HCT116 (cell line): ENCODE measurements at regions not wholly inside any gene's neighbourhood (a gene's known extent, or its start where the extent isn't known, plus 50 kb on each side); places are given as distances from the start of the nearest gene placed in this dataset.

Experiments
- ATAC-seq: fragments of 200-7000 bp; cut with Tn5 transposase; 2 replicates; pipeline ENCODE4 v1.9.1; 2020; ENCODE audit warnings: mild to moderate bottlenecking, moderate library complexity
- BruUV-seq: library from RNA; stranded (reverse); fragments of 400-500 nt; replicated peaks from 2 replicates; lab custom pipeline; 2021; lab: Mats Ljungman, UMichigan
- CTCF ChIA-PET: fragments of 300-600 bp; sonication (Branson Sonifier 250); formaldehyde crosslinking; loops from one replicate; lab custom pipeline; 2021; ENCODE audit warnings: antibody characterized with exemption; lab: Charles Lee
- POLR2A ChIA-PET: fragments of 300-600, 350-600 bp; sonication (Branson Sonifier 250); formaldehyde crosslinking; loops from one replicate; lab custom pipeline; 2021; ENCODE audit warnings: antibody characterized with exemption; lab: Charles Lee
- RAD21 ChIA-PET, 2 experiments: fragments of 300-600 bp; sonication (Branson Sonifier 250); formaldehyde crosslinking; loops; one replicate each; lab custom pipeline; 2023; ENCODE audit warnings: low total read pairs in 2 of 2; ENCODE audit not compliant: uncharacterized antibody in 2 of 2, unreplicated experiment in 2 of 2, low non-redundant PET in 1 of 2; lab: Charles Lee
- DNase-seq: peaks from one replicate; pipeline ENCODE4 v3.0.0-alpha.2; 2010; ENCODE audit warnings: low read depth, low spot score
- H2AFZ ChIP-seq: fragments of 200-600 bp; shearing (Covaris generic), sonication (generic); 2 replicates; pipeline ENCODE4 v1.6.1; 2017; ENCODE audit warnings: low read depth, mixed run types, mixed read lengths, antibody characterized with exemption, low read length; ENCODE audit not compliant: poor library complexity, severe bottlenecking
- H3K27ac ChIP-seq: 2 replicates; pipeline ENCODE4 v1.5.1; 2012; ENCODE audit warnings: low read depth, low read length
- H3K27me3 ChIP-seq: fragments of 200-600 bp; sonication (generic); 2 replicates; pipeline ENCODE4 v1.6.1; 2016; ENCODE audit warnings: mixed run types, low read length, mixed read lengths; ENCODE audit not compliant: insufficient read depth
- H3K36me3 ChIP-seq, 2 experiments: fragments of 200-500 bp in 1 of 2; fragments of 200-600 bp in 1 of 2; sonication (Bioruptor generic) in 1 of 2; sonication (generic) in 1 of 2; 2 replicates each; pipeline versions ENCODE4 v1.5.1 to v1.6.1; 2014 to 2016; ENCODE audit warnings: low read length in 2 of 2, inconsistent platforms in 1 of 2, mixed read lengths in 1 of 2, mixed run types in 1 of 2; ENCODE audit not compliant: insufficient read depth in 2 of 2, control insufficient read depth in 1 of 2
- H3K4me1 ChIP-seq, 2 experiments: fragments of 200-600 bp in 1 of 2; sonication (generic) in 1 of 2; 2 replicates each; pipeline versions ENCODE4 v1.5.1 to v1.6.1; 2012 to 2017; ENCODE audit warnings: low read length in 2 of 2, inconsistent platforms in 1 of 2, mild to moderate bottlenecking in 1 of 2, mixed read lengths in 1 of 2, mixed run types in 1 of 2, moderate library complexity in 1 of 2; ENCODE audit not compliant: insufficient read depth in 2 of 2, control insufficient read depth in 1 of 2
- H3K4me2 ChIP-seq: fragments of 200-600 bp; sonication (generic); 2 replicates; pipeline ENCODE4 v1.6.1; 2017; ENCODE audit warnings: mixed run types, low read length, mixed read lengths
- H3K4me3 ChIP-seq, 2 experiments: fragments of 200-600 bp in 1 of 2; sonication (generic) in 1 of 2; replicated peaks in 1 of 2; 2 replicates each; pipeline ENCODE4 v1.5.1; 2011 to 2016; ENCODE audit warnings: low read length in 2 of 2, control low read depth in 1 of 2, low read depth in 1 of 2, mild to moderate bottlenecking in 1 of 2, mixed read lengths in 1 of 2, mixed run types in 1 of 2
- H3K79me2 ChIP-seq: fragments of 200-600 bp; sonication (generic); 2 replicates; pipeline ENCODE4 v1.6.1; 2017; ENCODE audit warnings: mild to moderate bottlenecking, mixed run types, low read length, moderate library complexity, mixed read lengths; ENCODE audit not compliant: insufficient read depth
- H3K9ac ChIP-seq: fragments of 200-600 bp; sonication (generic); 2 replicates; pipeline ENCODE4 v1.6.1; 2016; ENCODE audit warnings: low read length, mixed read lengths
- H3K9me2 ChIP-seq: fragments of 200-600 bp; sonication (generic), shearing (Covaris generic); 2 replicates; pipeline ENCODE4 v1.6.1; 2017; ENCODE audit warnings: mixed run types, mild to moderate bottlenecking, moderate library complexity; ENCODE audit not compliant: insufficient read depth
- H3K9me3 ChIP-seq, 2 experiments: fragments of 200-500 bp in 1 of 2; fragments of 200-600 bp in 1 of 2; sonication (Bioruptor generic) in 1 of 2; sonication (generic) in 1 of 2; 2 replicates each; pipeline ENCODE4 v1.6.1; 2014 to 2017; ENCODE audit warnings: low read length in 2 of 2, mixed read lengths in 2 of 2, inconsistent platforms in 1 of 2, low read depth in 1 of 2, mild to moderate bottlenecking in 1 of 2, mixed run types in 1 of 2, moderate library complexity in 1 of 2; ENCODE audit not compliant: control insufficient read depth in 1 of 2, insufficient read depth in 1 of 2
- H4K20me1 ChIP-seq: fragments of 200-600 bp; sonication (generic), shearing (Covaris generic); 2 replicates; pipeline ENCODE4 v1.6.1; 2017; ENCODE audit warnings: mixed run types, mild to moderate bottlenecking, moderate library complexity; ENCODE audit not compliant: insufficient read depth
- CBX3 ChIP-seq: IDR thresholded peaks from 2 replicates; pipeline ENCODE4 v1.6.1; 2012; ENCODE audit warnings: low read depth
- CEBPB ChIP-seq: IDR thresholded peaks from 2 replicates; pipeline ENCODE4 v1.6.1; 2012; ENCODE audit warnings: low read depth
- EGR1 ChIP-seq: IDR thresholded peaks from 2 replicates; pipeline ENCODE4 v1.6.1; 2012; ENCODE audit warnings: low read depth
- FOSL1 ChIP-seq: IDR thresholded peaks from 2 replicates; pipeline ENCODE4 v1.6.1; 2012; ENCODE audit warnings: low read depth
- JUND ChIP-seq: IDR thresholded peaks from 2 replicates; pipeline ENCODE4 v1.6.1; 2012
- MAX ChIP-seq: IDR thresholded peaks from 2 replicates; pipeline ENCODE4 v1.6.1; 2012
- POLR2A ChIP-seq: IDR thresholded peaks from 2 replicates; pipeline ENCODE4 v1.7.0; 2011; ENCODE audit warnings: borderline replicate concordance; ENCODE audit not compliant: insufficient read depth, insufficient read length; ENCODE audit errors: extremely low read depth
- POLR2AphosphoS5 ChIP-seq: IDR thresholded peaks from 2 replicates; pipeline ENCODE4 v1.6.1; 2011; ENCODE audit warnings: mild to moderate bottlenecking, low read depth, low read length, moderate library complexity
- RAD21 ChIP-seq: IDR thresholded peaks from 2 replicates; pipeline ENCODE4 v1.6.1; 2012; ENCODE audit warnings: low read depth, mild to moderate bottlenecking
- SP1 ChIP-seq: IDR thresholded peaks from 2 replicates; pipeline ENCODE4 v1.6.1; 2012; ENCODE audit warnings: low read depth
- SRF ChIP-seq: IDR thresholded peaks from 2 replicates; pipeline ENCODE4 v1.6.1; 2012; ENCODE audit warnings: low read depth
- YY1 ChIP-seq: IDR thresholded peaks from 2 replicates; pipeline ENCODE4 v1.6.1; 2011; ENCODE audit warnings: low read length, low read depth, moderate library complexity, mild to moderate bottlenecking; ENCODE audit not compliant: insufficient replicate concordance; ENCODE audit errors: extremely low read depth
- ZFX ChIP-seq: fragments of 450-650 bp; IDR thresholded peaks from 2 replicates; pipeline ENCODE4 v1.6.1; 2017
- ZNF274 ChIP-seq: fragments of 200-500 bp; sonication (Bioruptor generic); IDR thresholded peaks from 2 replicates; pipeline ENCODE4 v1.6.1; 2014; ENCODE audit warnings: mild to moderate bottlenecking, low read depth, low read length, inconsistent platforms
- intact Hi-C: fragments of 100-400 bp; cut with micrococcal nuclease; formaldehyde crosslinking; loops from 2 replicates; pipeline ENCODE4 v1.10.0; 2022
- TF ChIP-seq, protein P1 (sequence below): IDR thresholded peaks from 2 replicates; pipeline ENCODE4 v1.6.1; 2012
- TF ChIP-seq, protein P2 (sequence below): IDR thresholded peaks from 2 replicates; pipeline ENCODE4 v1.6.1; 2011; ENCODE audit warnings: mild to moderate bottlenecking, low read length, moderate library complexity; ENCODE audit not compliant: insufficient replicate concordance; ENCODE audit errors: extremely low read depth

DNA sequence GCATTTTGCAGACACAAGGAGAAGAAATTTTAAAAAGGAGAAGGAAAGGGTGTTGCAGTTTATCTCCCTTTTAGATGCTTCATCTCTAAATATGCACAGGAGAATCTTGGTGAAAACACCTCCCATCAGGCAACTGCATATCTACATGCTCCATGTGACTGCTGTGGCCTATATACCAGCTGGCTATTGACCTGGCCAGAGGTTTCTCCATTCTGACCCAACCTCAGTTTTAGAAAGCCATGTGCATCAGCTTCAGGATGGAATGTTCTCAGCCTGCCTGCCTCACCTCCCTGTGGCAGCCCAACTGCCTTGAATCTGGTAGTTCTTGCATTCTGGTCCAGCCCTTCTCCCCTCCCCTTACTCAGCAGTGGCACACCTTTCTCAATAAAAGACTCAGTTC lies 1958.8 kb upstream of the CELF4 start:
- RAD21 ChIA-PET: no interaction called here
- Histone ChIP-seq H2AFZ (no peak overlapping the region), H3K9me2 (no peaks in the 10 kb centered on the region), H3K9me3 (peaks cover 0 to 3% of the 10 kb centered on the region in 2 experiments; a peak in 1 of 4 replicates), H4K20me1 (no peaks in the 10 kb centered on the region), H3K27me3 (no peaks in the 10 kb centered on the region), H3K9ac (no peak overlapping the region), H3K27ac (no peak overlapping the region), H3K4me2 (no peak overlapping the region), H3K4me1 (peaks cover 18 to 51% of the 10 kb centered on the region in 2 experiments), H3K79me2 (no peaks in the 10 kb centered on the region), H3K4me3 (no peak overlapping the region), H3K36me3 (no peaks in the 10 kb centered on the region)
- ATAC-seq (no peak), DNase-seq (no peak)
- no TSS peak for BruUV-seq
- POLR2A ChIA-PET: no interaction called here
- TF ChIP-seq POLR2A: no peak
- intact Hi-C loops: no loop called here
- CTCF ChIA-PET: no interaction called here

DNA sequence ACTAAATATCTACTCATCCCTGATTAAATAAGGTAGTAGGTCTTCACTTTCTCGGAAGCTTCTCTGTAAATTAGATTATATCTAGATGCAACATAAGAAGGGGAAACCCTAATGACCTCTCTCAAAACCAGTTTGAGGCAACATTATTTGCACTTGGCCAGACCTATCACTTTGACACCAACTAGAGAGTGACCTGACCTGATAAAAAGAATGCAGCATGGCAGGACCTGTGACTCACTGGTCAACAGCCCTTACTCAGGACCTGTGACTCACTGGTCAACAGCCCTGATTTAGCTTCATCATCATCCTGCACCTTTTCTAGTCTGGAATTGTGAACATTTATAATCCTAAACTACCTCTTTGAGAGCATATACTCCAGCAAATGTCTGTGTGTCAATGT lies 1957.7 kb upstream of the CELF4 start:
- Histone ChIP-seq H3K9me3 (peaks cover 0 to 3% of the 10 kb centered on the region in 2 experiments; a peak in 1 of 4 replicates), H2AFZ (no peak overlapping the region)
- CTCF ChIA-PET: no interaction called here
- no peak for TF ChIP-seq EGR1
- no peak for TF ChIP-seq RAD21
- TF ChIP-seq FOSL1: peak; percentile 79
- TF ChIP-seq ZFX: no peak
- TF ChIP-seq MAX: no peak
- TF ChIP-seq, protein P1, sequence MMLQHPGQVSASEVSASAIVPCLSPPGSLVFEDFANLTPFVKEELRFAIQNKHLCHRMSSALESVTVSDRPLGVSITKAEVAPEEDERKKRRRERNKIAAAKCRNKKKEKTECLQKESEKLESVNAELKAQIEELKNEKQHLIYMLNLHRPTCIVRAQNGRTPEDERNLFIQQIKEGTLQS: no peak
- TF ChIP-seq ZNF274: no peak
- TF ChIP-seq CEBPB: no peak
- no peak for TF ChIP-seq YY1
- no peak for TF ChIP-seq SRF
- TF ChIP-seq JUND: peak; percentile 65
- TF ChIP-seq, protein P2, sequence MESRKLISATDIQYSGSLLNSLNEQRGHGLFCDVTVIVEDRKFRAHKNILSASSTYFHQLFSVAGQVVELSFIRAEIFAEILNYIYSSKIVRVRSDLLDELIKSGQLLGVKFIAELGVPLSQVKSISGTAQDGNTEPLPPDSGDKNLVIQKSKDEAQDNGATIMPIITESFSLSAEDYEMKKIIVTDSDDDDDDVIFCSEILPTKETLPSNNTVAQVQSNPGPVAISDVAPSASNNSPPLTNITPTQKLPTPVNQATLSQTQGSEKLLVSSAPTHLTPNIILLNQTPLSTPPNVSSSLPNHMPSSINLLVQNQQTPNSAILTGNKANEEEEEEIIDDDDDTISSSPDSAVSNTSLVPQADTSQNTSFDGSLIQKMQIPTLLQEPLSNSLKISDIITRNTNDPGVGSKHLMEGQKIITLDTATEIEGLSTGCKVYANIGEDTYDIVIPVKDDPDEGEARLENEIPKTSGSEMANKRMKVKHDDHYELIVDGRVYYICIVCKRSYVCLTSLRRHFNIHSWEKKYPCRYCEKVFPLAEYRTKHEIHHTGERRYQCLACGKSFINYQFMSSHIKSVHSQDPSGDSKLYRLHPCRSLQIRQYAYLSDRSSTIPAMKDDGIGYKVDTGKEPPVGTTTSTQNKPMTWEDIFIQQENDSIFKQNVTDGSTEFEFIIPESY: no peak
- peak; percentile 45; the same call in 1 of the 2 replicates for TF ChIP-seq CBX3
- TF ChIP-seq SP1: peak; percentile 70
- no peak for TF ChIP-seq POLR2AphosphoS5
- TF ChIP-seq, all 23 proteins: peak for 4
- ATAC-seq (peak; percentile 91), DNase-seq (peak; percentile 40)
- Histone ChIP-seq H3K4me1 (peaks cover 18 to 52% of the 10 kb centered on the region in 2 experiments), H4K20me1 (no peaks in the 10 kb centered on the region), H3K9ac (no peak overlapping the region), H3K27me3 (no peaks in the 10 kb centered on the region), H3K4me3 (no peak overlapping the region), H3K36me3 (no peaks in the 10 kb centered on the region), H3K9me2 (no peaks in the 10 kb centered on the region), H3K79me2 (no peaks in the 10 kb centered on the region), H3K27ac (no peak overlapping the region), H3K4me2 (peak overlapping the region; percentile 35)
- RAD21 ChIA-PET: no interaction called here
- POLR2A ChIA-PET: no interaction called here
- intact Hi-C loops: no loop called here
- BruUV-seq: no TSS peak
